ENCODE measurements at regions not wholly inside any gene's neighbourhood (a gene's known extent, or its start where the extent isn't known, plus 50 kb on each side); places are given as distances from the start of the nearest gene placed in this dataset.
"Not testable (repeated sequence)": the region's sequence is repeated elsewhere in the genome, so short reads cannot be mapped to it uniquely, and the experiment has no call there.

DNA sequence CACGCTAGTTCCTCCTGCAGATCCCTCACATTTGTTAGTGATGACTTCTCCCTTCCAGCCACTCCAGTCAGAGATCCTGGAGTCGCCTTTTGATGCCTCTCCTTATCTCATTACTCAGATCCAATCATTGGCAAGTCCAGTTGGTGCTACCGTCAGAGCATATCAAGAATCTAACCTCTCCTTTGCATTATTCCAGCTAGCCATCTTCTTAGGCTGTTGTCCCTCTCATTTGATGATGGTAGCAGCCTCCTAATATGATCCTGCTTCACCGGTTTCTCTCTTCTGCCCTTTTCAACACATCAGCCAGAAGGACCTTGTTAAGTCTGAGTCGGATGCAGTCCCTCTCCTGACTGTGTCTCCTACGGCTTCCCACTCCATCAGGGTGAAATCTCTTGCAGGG lies 305.6 kb downstream of the THBS2 start:
- DNase-seq (ENCODE audit: extremely low read depth in 1 of 2, low read depth in 1 of 2): no peak

DNA sequence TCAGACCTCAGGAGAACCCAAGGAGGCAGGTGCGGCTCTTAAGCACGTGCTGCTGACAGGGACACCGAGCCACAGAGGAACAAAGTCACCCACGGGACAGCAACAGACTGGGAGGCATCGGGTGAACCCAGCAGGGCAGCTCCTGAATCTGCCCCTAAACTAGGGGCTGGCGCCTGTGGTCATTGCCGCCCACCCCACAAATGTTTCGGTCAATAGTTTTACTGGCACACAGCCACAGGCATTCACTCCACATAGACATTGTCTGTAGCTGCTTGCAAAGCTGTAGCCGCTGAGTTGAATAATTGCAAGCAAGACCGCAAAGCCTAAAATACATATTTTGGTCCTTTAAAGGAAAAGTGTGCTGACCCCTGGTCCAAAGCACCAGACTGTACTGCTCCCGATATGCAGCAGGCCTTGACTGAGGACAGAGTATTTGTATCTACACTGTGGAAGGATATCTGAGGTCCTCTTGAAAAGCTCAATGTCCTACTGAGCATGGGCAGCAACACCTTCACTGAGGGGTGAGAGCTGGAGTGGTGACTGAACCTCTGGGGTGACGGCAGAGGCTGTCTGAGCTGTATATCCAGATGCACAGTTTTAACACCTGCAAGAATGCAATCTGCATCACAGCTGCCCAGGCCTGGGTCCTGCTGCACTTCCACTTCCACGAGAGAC lies 310.3 kb downstream of the THBS2 start:
- DNase-seq (ENCODE audit: extremely low read depth in 1 of 2, low read depth in 1 of 2): no peak

DNA sequence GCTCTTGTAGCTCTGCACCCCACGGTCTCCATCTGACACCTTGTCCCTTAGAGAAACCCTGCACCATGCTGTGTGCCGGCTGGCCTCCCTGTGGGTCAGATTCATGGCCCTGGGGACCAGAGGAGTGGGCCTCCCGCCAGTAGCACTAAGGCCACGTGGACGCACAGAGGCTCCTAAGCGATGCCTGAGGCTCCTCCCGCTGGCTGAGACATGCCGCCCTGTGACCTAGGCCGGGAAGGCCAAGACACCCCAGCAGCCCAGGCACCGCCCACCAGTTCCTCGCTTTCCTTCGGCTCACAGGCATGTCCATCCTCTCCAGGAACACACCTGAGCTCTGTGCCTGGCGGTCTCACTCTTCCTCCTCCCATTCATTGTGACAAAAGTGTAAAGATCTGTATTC lies 311.0 kb downstream of the THBS2 start:
- no peak for DNase-seq (ENCODE audit: extremely low read depth in 1 of 2, low read depth in 1 of 2)

DNA sequence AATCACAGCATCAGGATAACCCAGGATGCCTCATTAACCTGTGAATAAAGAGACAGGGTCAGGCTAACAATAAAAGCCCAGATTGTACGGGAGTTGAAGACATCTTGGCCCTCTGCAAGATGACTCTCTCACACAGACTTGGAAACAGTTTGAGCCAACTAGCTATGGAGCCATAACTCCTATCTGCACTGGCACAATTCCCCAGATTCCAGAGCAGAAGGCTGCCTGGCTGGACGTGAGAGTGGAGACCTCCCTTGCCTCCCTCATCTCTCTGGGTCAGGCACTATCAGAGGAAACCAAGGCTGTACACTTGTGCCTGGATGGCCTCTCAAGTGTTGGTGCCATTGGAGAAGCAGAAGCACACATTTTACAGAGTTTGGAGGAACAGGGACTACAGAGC lies 312.6 kb downstream of the THBS2 start:
- DNase-seq (ENCODE audit: extremely low read depth in 1 of 2, low read depth in 1 of 2): no peak

DNA sequence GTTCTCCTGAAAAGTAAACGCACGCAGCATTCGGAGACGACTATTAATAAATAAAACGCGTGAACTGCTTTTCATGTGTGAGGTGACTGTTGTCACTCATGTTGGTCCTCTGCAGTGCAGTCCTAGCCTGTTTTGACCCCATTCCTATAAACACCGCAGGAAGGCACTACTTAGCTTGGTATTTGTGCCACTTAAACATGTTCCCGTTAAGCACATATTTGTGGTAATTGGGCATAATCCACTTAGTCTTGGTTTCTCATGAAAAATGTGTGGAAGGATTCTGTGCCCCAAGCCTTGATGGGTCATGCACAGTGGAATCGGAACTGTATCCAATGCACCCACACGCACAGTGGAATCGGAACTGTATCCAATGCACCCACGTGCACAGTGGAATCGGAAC lies 313.9 kb downstream of the THBS2 start:
- no peak for DNase-seq (ENCODE audit: extremely low read depth in 1 of 2, low read depth in 1 of 2)

DNA sequence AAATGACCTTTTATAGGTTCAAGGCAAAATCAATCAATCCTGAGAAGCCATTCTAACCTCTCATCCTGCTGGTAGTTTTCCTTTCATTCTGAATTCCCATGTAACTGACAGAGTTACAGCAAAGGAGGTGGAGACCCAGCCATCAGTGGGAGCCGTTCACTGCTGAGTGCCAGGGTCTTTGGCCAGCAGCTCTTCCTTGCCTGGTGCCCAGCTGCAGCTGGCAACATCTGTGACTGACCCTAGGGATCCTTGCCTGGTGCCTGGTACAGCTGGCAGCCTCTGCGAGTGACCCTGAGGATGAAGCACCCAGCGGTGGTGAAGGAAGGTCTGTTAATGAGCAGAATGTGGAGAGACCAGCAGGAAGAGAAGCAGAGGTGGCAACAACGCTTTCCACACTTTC lies 314.6 kb downstream of the THBS2 start:
- DNase-seq (ENCODE audit: extremely low read depth in 1 of 2, low read depth in 1 of 2): no peak

DNA sequence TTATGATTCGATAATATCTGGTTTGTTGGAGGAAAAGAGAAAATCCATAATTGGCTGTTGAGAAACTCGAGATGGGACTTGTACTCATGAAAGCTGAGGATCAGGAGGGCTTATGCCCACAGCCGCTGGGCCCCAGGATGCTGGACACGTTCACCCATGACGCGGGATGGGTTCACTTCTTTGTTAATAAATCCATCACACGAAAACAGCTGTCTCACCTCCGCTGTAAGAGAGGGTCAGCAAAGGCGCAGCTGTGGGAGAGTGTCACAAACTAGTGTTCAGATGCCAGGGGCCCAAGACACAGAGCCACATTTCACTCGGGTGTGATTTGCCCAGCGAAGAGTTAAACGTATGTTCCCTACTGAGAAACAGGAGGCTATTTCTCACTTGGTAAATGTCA lies 315.1 kb downstream of the THBS2 start:
- DNase-seq (ENCODE audit: extremely low read depth in 1 of 2, low read depth in 1 of 2): no peak

DNA sequence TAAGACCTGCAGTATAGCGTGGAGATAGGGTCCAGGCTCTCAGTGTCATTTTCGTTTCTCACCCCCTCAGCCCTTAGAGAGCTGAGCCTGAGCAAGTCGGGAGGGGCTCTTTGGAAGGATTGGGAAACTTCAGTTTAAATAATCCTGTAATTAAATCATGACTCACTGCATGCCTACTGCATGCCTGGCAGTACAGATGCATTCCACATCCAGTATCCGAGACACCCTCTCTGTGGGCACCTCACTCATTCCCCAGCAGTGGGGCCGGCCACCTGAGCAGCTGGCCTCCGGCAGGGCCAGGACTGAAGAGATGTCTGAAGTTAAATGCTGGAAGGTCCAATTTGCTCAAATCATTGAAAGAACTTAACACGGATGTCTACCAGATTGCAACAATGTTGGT lies 316.6 kb downstream of the THBS2 start:
- DNase-seq (ENCODE audit: extremely low read depth in 1 of 2, low read depth in 1 of 2): no peak

DNA sequence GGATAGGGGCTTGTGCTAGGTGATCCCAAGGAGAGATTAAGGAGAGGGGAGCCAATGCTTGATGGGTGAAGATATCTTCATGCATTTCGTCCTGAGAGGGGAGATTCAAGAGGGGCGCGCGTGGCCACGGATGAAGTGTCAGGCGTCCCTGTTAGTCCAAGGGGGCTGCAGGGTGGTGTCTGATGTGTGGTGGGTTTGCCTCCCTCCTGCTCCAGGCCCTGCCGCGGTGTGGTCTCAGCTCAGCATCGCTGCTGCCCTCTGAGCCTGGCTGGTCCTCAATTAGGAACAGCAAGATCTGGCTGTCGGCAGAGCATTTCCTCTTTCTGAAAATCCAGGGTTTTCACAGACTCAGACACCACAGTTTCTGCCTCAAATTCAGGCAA lies 318.0 kb downstream of the THBS2 start:
- no peak for DNase-seq (ENCODE audit: extremely low read depth in 1 of 2, low read depth in 1 of 2)

DNA sequence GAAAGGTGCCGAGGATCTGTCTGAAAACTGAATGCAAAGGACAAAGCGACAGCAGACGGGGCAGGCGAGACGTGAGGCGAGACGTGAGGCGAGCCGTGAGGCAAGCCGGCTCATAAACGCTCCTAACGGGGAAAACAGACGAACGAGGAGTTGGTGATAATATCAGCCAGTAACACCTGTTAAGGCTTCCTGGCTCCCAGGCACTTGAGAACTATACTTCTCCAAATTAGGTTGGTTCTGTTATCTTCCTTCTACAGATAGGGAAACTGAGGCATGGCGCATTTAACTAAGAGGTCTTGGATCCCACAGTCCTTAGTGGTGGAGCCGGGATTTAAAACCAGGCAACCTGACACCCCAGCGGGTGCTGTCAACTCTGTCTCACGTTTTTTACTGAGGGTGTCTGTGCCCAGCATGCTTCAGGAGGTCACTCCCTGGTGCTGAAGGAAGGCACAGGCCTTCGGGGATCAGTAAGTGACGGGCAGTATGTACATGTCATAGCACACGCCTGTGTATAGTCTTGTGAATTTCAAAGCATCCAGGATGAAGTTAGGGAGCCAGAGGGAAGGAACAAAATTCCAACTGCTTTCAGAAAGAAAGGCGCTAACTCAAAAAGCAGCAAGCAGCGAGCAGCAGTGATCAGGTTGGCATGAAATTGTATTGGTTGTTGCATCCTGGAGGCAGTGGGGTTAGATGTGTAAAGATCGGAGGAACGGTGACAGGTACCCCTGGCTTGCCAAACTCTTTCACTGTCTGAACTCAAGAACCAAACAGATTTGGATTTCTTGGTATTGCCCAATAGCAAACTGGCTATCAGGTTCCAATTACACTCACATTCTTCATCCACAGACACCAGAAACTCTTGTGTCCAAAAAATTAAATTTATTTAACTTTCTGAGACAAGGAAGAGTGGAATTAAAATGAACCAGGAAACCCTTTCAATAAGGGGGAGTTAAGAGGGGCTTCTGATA lies 318.7 kb downstream of the THBS2 start:
- no peak for DNase-seq (ENCODE audit: extremely low read depth in 1 of 2, low read depth in 1 of 2)

DNA sequence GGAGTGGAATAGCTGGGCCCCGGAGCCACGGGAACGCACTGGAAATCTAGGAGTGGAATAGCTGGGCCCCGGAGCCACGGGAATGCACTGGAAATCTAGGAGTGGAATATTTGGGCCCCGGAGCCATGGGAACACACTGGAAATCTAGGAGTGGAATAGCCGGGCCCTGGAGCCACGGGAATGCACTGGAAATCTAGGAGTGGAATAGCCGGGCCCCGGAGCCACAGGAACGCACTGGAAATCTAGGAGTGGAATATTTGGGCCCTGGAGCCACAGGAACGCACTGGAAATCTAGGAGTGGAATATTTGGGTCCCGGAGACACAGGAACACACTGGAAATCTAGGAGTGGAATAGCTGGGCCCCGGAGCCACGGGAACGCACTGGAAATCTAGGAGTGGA lies 321.5 kb downstream of the THBS2 start:
- DNase-seq (ENCODE audit: extremely low read depth in 1 of 2, low read depth in 1 of 2): not testable (repeated sequence)

DNA sequence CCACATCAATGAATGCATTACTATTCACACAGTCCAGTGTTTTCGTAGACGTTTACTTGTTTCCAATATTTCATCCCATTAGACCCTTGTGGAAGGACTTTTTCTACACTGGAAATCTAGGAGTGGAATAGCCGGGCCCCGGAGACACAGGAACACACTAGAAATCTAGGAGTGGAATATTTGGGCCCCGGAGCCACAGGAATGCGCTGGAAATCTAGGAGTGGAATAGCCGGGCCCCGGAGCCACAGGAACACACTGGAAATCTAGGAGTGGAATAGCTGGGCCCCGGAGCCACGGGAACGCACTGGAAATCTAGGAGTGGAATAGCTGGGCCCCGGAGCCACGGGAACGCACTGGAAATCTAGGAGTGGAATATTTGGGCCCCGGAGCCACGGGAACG lies 322.6 kb downstream of the THBS2 start:
- DNase-seq (ENCODE audit: extremely low read depth in 1 of 2, low read depth in 1 of 2): not testable (repeated sequence)

DNA sequence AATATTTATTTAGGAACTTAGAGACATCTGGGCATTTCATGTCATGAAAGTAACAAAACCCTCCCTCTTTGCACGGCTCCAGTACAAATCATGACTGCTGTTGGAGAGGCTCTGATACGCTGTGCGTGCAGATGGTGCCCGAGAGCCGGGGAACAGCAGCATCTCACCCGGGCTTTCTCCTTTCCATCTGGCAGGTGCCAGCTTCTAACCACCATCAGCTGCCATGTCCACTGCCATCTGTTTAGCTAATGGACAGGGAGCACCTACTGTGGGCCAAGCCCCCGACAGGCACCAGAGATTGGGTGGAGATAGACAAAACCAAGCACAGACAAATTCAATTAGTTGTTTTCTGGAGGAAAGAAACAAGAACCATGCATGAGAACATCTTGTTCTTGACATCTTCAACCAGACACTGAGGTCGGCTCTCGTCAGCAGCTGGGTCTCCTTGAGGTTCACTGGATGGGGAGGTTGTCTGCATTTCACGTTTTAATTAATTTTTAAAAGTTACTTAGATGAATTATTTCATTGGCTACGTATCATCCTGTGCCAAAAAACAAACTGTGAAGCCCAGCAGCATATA lies 323.7 kb downstream of the THBS2 start:
- DNase-seq (ENCODE audit: extremely low read depth in 1 of 2, low read depth in 1 of 2): no peak

DNA sequence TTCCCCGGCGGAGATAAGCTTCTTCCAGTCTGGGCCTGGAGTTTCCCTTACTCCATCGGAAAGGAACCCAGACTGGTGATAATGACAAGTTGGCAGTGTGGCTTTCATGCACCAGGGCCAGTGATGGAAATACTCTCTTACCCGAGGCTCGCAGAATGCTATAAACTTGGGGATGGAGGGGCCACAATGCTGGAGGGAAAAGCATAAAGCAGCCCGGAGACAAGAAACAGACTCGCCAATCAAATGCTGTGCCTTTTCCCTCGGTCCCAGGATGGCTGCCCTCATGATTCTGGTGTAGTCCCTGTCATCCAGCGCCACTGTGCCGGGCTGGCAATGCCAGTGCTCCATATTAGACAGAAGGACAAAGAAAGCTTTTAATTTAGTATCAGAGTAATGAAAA lies 325.6 kb downstream of the THBS2 start:
- no peak for DNase-seq (ENCODE audit: extremely low read depth in 1 of 2, low read depth in 1 of 2)

DNA sequence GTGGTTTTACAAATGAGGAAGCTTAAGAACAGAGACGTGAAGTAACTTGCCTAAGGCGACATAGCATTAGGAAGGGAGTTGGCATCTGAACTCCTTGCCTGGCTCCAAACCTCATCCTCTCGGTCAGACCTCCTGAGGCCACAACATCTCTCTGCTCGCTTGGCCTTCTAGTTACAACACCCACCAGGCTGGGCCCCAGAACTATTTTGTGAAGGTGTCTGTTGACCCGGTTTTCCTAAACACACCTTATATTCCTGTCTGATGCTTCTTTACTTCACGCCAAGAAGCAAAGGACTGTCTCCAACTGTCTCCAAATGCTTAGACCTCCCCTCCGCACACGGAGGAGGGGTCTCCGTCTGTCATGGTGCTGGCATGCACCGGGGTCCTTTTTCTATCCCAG lies 326.6 kb downstream of the THBS2 start:
- no peak for DNase-seq (ENCODE audit: extremely low read depth in 1 of 2, low read depth in 1 of 2)

DNA sequence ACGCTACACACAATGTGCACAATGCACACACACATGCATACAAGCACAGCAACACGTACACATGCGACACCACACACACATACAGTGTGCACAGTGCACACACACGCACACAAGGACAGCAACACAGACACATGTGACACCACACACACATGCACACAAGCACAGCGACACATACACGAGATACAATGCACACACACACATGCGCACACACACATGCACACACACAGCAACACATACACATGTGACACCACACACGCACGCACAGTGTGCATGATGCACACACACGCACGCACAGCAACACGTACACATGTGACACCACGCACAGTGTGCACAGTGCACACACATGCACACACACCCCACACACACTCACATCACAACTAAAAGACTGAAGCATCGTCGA lies 327.3 kb downstream of the THBS2 start:
- no peak for DNase-seq (ENCODE audit: extremely low read depth in 1 of 2, low read depth in 1 of 2)

DNA sequence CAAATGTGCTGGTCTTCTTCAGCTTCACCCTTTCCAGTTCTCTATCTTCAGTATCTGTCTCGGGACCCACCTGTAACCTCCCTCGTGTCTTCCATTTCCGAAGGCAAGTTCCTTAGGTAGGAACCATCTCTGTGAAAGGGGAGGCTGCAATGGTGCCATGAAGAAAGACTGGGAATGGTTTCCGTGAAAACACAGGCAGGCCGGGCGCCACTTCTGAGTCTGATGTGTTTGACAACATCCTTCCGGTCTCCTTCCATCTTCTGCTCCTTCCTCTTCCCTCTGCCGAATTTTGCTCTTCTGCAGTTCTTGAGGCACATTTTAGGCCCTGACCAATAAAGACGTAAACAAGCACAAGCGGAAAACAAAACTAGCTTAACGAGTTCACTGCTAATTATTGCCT lies 328.0 kb downstream of the THBS2 start:
- no peak for DNase-seq (ENCODE audit: extremely low read depth in 1 of 2, low read depth in 1 of 2)

DNA sequence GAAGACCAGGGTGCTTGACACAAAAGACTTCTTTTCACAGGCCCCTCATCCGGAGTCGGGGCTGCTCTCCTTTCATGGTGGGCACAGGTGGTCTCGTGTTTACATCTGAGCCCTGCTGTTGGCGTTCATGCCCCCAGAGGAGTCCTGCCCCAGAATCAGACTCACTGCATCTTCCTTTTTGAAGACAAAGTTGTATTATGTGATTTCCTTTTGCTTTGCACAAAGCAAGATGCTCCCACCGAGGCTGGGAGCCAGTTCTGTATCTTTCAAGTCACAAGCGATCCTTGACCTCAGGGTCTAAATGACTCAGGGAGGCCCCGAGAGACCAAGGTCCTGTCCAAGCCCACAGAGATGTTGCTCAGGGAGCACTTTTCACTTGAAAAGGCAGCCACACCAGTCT lies 330.5 kb downstream of the THBS2 start:
- DNase-seq (ENCODE audit: extremely low read depth in 1 of 2, low read depth in 1 of 2): no peak

DNA sequence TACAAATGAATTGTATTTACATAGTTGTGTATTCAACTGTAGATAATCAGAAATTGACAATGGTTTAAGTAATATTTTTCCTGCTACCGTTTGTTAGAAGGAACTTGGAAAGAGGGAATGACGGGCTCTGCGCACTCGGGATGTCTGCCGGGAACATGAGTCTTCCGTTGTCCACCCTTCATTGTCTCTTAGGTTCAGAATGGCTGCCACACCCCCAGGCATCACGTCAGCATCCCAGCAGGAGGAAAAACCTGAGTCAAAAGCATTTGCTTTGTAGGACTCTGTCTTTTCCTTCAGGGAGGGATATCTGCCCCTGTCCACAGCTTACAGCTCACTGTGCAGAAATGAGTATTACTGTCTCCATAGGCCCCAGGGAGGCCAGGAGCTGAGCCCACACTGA lies 331.2 kb downstream of the THBS2 start:
- no peak for DNase-seq (ENCODE audit: extremely low read depth in 1 of 2, low read depth in 1 of 2)

DNA sequence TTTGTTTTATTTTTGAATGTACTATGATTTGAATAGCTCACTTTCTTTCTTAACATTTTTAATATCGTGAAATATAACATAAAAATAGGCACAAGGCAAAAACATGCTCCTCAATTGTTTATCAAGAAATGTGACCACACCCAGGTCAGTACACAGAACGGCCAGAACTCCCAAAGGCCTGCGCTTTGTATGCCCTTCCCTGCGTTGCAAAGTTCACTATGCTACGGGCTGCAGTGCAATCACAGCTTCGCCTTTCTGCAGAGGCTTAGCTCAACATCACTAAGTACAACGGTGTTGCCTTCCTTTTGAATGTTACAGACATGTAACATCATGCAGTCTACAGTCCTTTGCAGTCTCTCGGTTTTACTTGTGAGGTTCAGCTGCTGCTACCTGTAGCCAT lies 333.4 kb downstream of the THBS2 start:
- no peak for DNase-seq (ENCODE audit: extremely low read depth in 1 of 2, low read depth in 1 of 2)

DNA sequence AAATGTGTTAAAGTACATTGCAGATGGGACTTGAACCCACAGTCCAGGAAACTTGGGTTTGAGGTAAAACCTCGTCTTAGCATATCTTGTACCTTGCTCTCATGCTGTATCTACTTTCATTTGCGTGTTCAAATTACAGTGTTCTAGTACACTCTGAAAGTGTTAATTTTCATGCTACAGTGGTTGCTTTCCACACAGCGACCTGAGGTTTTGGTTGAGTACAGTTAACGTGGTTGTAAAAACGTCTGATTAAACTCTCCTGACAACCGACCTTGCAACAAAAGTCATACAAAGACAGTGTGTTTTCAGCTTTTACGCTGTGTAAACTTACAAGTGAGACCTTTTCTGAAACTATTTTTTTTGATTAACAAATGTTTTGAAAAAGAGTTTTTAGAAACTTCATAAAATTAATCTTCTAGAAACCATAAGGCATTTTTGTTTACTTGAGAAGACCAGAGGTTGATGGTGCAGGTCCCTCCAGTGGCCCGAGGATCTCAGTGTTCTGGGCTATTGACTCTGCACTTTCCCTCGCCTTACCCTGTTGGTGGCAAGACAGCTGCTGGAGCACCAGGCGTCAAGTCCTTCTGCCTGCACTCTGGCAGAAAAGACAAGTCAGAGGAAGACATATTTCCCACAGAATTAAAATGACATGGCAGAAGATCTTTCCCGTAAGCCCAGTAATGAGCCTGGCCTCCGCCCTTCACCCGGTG lies 334.0 kb downstream of the THBS2 start:
- no peak for DNase-seq (ENCODE audit: extremely low read depth in 1 of 2, low read depth in 1 of 2)

Data from stimulated activated CD8-positive, alpha-beta memory T cell treated with anti-CD3 and anti-CD28 coated beads, Interleukin-7, amount 100 ng/mL, for 48 hours (primary cell).